Natural killer cell treated with Interleukin-12 subunit alpha and Interleukin-12 subunit beta and Interleukin-15 and Interleukin-18, amount 100 ng/mL, for 72 hours (primary cell): ENCODE measurements at regions not wholly inside any gene's neighbourhood (a gene's known extent, or its start where the extent isn't known, plus 50 kb on each side); places are given as distances from the start of the nearest gene placed in this dataset.

Experiments used
- ATAC-seq, 2 donors: fragments of 150-1000 bp; cut with Tn5 transposase in 1 of 2; sonication (Bioruptor Pico), chemical (Tn5 transposase) in 1 of 2; 2 replicates each; pipeline ENCODE4 v1.10.0; 2021
- DNase-seq: peaks from one replicate; pipeline ENCODE4 v3.0.0; 2022; ENCODE audit warnings: low spot score
- H3K27ac Mint-ChIP-seq, 2 donors: 1 replicate in 1 of 2; 2 replicates in 1 of 2; pipeline ENCODE4 v1.8.0; 2022; ENCODE audit warnings: mixed read lengths in 2 of 2, mild to moderate bottlenecking in 1 of 2, moderate library complexity in 1 of 2
- H3K27me3 Mint-ChIP-seq, 2 donors: 1 replicate in 1 of 2; 2 replicates in 1 of 2; pipeline ENCODE4 v1.8.0; 2022; ENCODE audit warnings: mixed read lengths in 2 of 2
- H3K36me3 Mint-ChIP-seq: one replicate; pipeline ENCODE4 v1.8.0; 2022; ENCODE audit warnings: mixed read lengths
- H3K4me1 Mint-ChIP-seq, 2 donors: 1 replicate in 1 of 2; 2 replicates in 1 of 2; pipeline ENCODE4 v1.8.0; 2022; ENCODE audit warnings: low read depth in 2 of 2, mixed read lengths in 2 of 2, mild to moderate bottlenecking in 1 of 2
- H3K4me3 Mint-ChIP-seq: one replicate; pipeline ENCODE4 v1.8.0; 2022; ENCODE audit warnings: mixed read lengths
- H3K9me3 Mint-ChIP-seq: 2 replicates; pipeline ENCODE4 v1.8.0; 2022; ENCODE audit warnings: mixed read lengths

GRCh38 chr4:107253090-107253489 is 217.0 kb upstream of the DKK2 start:
- H3K4me3 Mint-ChIP-seq = no peak overlapping the region
- no peaks in the 10 kb centered on the region for H3K4me1 Mint-ChIP-seq
- H3K27ac Mint-ChIP-seq = no peak overlapping the region
- DNase-seq (no peak), ATAC-seq (no peak)
- H3K27me3 Mint-ChIP-seq = no peaks in the 10 kb centered on the region
- no peaks in the 10 kb centered on the region for H3K36me3 Mint-ChIP-seq
- H3K9me3 Mint-ChIP-seq = peaks cover 4% of the 10 kb centered on the region

GRCh38 chr4:107252571-107252970 is 216.5 kb upstream of the DKK2 start:
- Mint-ChIP-seq H3K4me3 (no peak overlapping the region), H3K9me3 (peaks cover 4% of the 10 kb centered on the region), H3K36me3 (no peaks in the 10 kb centered on the region), H3K4me1 (no peaks in the 10 kb centered on the region), H3K27ac (no peak overlapping the region), H3K27me3 (no peaks in the 10 kb centered on the region)
- DNase-seq = no peak
- ATAC-seq = no peak

GRCh38 chr4:107248571-107248970 is 212.5 kb upstream of the DKK2 start:
- no peak overlapping the region for H3K4me3 Mint-ChIP-seq
- no peak overlapping the region for H3K27ac Mint-ChIP-seq
- H3K4me1 Mint-ChIP-seq = no peaks in the 10 kb centered on the region
- H3K9me3 Mint-ChIP-seq = no peaks in the 10 kb centered on the region
- no peaks in the 10 kb centered on the region for H3K27me3 Mint-ChIP-seq
- no peak for DNase-seq
- ATAC-seq = no peak
- H3K36me3 Mint-ChIP-seq = no peaks in the 10 kb centered on the region

GRCh38 chr4:107247738-107248137 is 211.6 kb upstream of the DKK2 start:
- ATAC-seq = no peak
- DNase-seq = no peak
- Mint-ChIP-seq H3K36me3 (no peaks in the 10 kb centered on the region), H3K4me1 (no peaks in the 10 kb centered on the region), H3K9me3 (no peaks in the 10 kb centered on the region), H3K27me3 (no peaks in the 10 kb centered on the region), H3K4me3 (no peak overlapping the region), H3K27ac (no peak overlapping the region)

GRCh38 chr4:107246761-107247160 is 210.6 kb upstream of the DKK2 start:
- Mint-ChIP-seq H3K4me1 (no peaks in the 10 kb centered on the region), H3K27ac (no peak overlapping the region), H3K36me3 (no peaks in the 10 kb centered on the region), H3K4me3 (no peak overlapping the region), H3K9me3 (no peaks in the 10 kb centered on the region), H3K27me3 (no peaks in the 10 kb centered on the region)
- DNase-seq (no peak), ATAC-seq (no peak)

- DNase-seq = no peak
- Mint-ChIP-seq H3K27ac (no peak overlapping the region), H3K36me3 (no peaks in the 10 kb centered on the region), H3K9me3 (no peaks in the 10 kb centered on the region), H3K4me1 (no peaks in the 10 kb centered on the region), H3K4me3 (no peak overlapping the region), H3K27me3 (no peaks in the 10 kb centered on the region)
- no peak for ATAC-seq
Observed at GRCh38 chr4:107243141-107243781, 207.1 kb upstream of the DKK2 start.

- DNase-seq = no peak
- H3K36me3 Mint-ChIP-seq = no peaks in the 10 kb centered on the region
- H3K4me3 Mint-ChIP-seq = no peak overlapping the region
- no peaks in the 10 kb centered on the region for H3K4me1 Mint-ChIP-seq
- H3K27ac Mint-ChIP-seq = no peak overlapping the region
- no peaks in the 10 kb centered on the region for H3K27me3 Mint-ChIP-seq
- no peaks in the 10 kb centered on the region for H3K9me3 Mint-ChIP-seq
- no peak for ATAC-seq
Observed at GRCh38 chr4:107220976-107221375, 184.9 kb upstream of the DKK2 start.

- Mint-ChIP-seq H3K27ac (no peak overlapping the region), H3K4me1 (no peaks in the 10 kb centered on the region), H3K9me3 (no peaks in the 10 kb centered on the region), H3K27me3 (no peaks in the 10 kb centered on the region), H3K4me3 (no peak overlapping the region), H3K36me3 (no peaks in the 10 kb centered on the region)
- ATAC-seq = no peak
- DNase-seq = no peak
Observed at GRCh38 chr4:107219681-107220080, 183.6 kb upstream of the DKK2 start.

GRCh38 chr4:107216379-107216778 is 180.3 kb upstream of the DKK2 start:
- H3K9me3 Mint-ChIP-seq = no peaks in the 10 kb centered on the region
- no peak overlapping the region for H3K27ac Mint-ChIP-seq
- no peaks in the 10 kb centered on the region for H3K27me3 Mint-ChIP-seq
- no peaks in the 10 kb centered on the region for H3K36me3 Mint-ChIP-seq
- H3K4me3 Mint-ChIP-seq = no peak overlapping the region
- DNase-seq (no peak), ATAC-seq (no peak)
- no peaks in the 10 kb centered on the region for H3K4me1 Mint-ChIP-seq

- Mint-ChIP-seq H3K36me3 (no peaks in the 10 kb centered on the region), H3K27me3 (no peaks in the 10 kb centered on the region), H3K4me3 (no peak overlapping the region), H3K27ac (no peak overlapping the region), H3K4me1 (no peaks in the 10 kb centered on the region), H3K9me3 (no peaks in the 10 kb centered on the region)
- ATAC-seq (no peak), DNase-seq (no peak)
Observed at GRCh38 chr4:107215222-107215621, 179.1 kb upstream of the DKK2 start.

GRCh38 chr4:107213880-107214279 is 177.8 kb upstream of the DKK2 start:
- Mint-ChIP-seq H3K4me3 (no peak overlapping the region), H3K36me3 (no peaks in the 10 kb centered on the region), H3K4me1 (no peaks in the 10 kb centered on the region), H3K27me3 (no peaks in the 10 kb centered on the region), H3K9me3 (no peaks in the 10 kb centered on the region), H3K27ac (no peak overlapping the region)
- DNase-seq (no peak), ATAC-seq (no peak)

GRCh38 chr4:107213410-107213809 is 177.3 kb upstream of the DKK2 start:
- H3K27me3 Mint-ChIP-seq = no peaks in the 10 kb centered on the region

GRCh38 chr4:107212565-107212964 is 176.5 kb upstream of the DKK2 start:
- no peak overlapping the region for H3K27ac Mint-ChIP-seq
- H3K4me1 Mint-ChIP-seq = no peaks in the 10 kb centered on the region
- DNase-seq (no peak), ATAC-seq (no peak)
- no peaks in the 10 kb centered on the region for H3K36me3 Mint-ChIP-seq
- H3K9me3 Mint-ChIP-seq = no peaks in the 10 kb centered on the region
- H3K4me3 Mint-ChIP-seq = no peak overlapping the region
- H3K27me3 Mint-ChIP-seq = no peaks in the 10 kb centered on the region

More at GRCh38 chr4:107213410-107213809, 177.3 kb upstream of the DKK2 start:
- no peaks in the 10 kb centered on the region for H3K4me1 Mint-ChIP-seq
- H3K9me3 Mint-ChIP-seq = no peaks in the 10 kb centered on the region
- no peak overlapping the region for H3K27ac Mint-ChIP-seq
- H3K36me3 Mint-ChIP-seq = no peaks in the 10 kb centered on the region
- ATAC-seq (no peak), DNase-seq (no peak)
- no peak overlapping the region for H3K4me3 Mint-ChIP-seq

GRCh38 chr4:107210450-107211239 is 174.5 kb upstream of the DKK2 start:
- Mint-ChIP-seq H3K27ac (no peak overlapping the region), H3K4me3 (no peak overlapping the region), H3K4me1 (no peaks in the 10 kb centered on the region), H3K36me3 (no peaks in the 10 kb centered on the region), H3K9me3 (no peaks in the 10 kb centered on the region), H3K27me3 (no peaks in the 10 kb centered on the region)
- no peak for ATAC-seq
- DNase-seq = no peak

- Mint-ChIP-seq H3K4me1 (no peaks in the 10 kb centered on the region), H3K4me3 (no peak overlapping the region), H3K27me3 (no peaks in the 10 kb centered on the region), H3K9me3 (peaks cover 2% of the 10 kb centered on the region), H3K36me3 (no peaks in the 10 kb centered on the region), H3K27ac (no peak overlapping the region)
- no peak for DNase-seq
- no peak for ATAC-seq
Observed at GRCh38 chr4:107203733-107204132, 167.6 kb upstream of the DKK2 start.
